Breast epithelium (tissue), 3 donors: ENCODE measurements at regions not wholly inside any gene's neighbourhood (a gene's known extent, or its start where the extent isn't known, plus 50 kb on each side); places are given as distances from the start of the nearest gene placed in this dataset.

Experiments
- CTCF ChIP-seq, 3 donors: fragments of 450-650 bp; IDR thresholded peaks; one replicate each; pipeline ENCODE4 v1.5.1; 2016 to 2017; ENCODE audit warnings: antibody characterized with exemption in 3 of 3, mild to moderate bottlenecking in 3 of 3, moderate library complexity in 3 of 3
- POLR2A ChIP-seq: fragments of 450-650 bp; IDR thresholded peaks from one replicate; pipeline ENCODE4 v1.6.1; 2016; ENCODE audit warnings: antibody characterized with exemption, mild to moderate bottlenecking, moderate library complexity
- POLR2AphosphoS5 ChIP-seq, 3 donors: sonication (generic); formaldehyde crosslinking; IDR thresholded peaks; one replicate each; pipeline ENCODE4 v1.6.1; 2017; ENCODE audit warnings: antibody characterized with exemption in 3 of 3

GRCh38 chr6:22363166-22363713 lies 66.4 kb upstream of the PRL start:
- TF ChIP-seq CTCF (IDR thresholded peaks at IDR 0.05) (no peak), POLR2A (no peak), POLR2AphosphoS5 (IDR thresholded peaks at IDR 0.05) (no peak)
